ENCODE measurements at regions not wholly inside any gene's neighbourhood (a gene's known extent, or its start where the extent isn't known, plus 50 kb on each side); places are given as distances from the start of the nearest gene placed in this dataset.

GRCh38 chr7:115088893-115089292 is 167.0 kb downstream of the MDFIC start (continued):
- TF ChIP-seq CUX1 (IDR thresholded peaks at IDR 0.05; ENCODE audit: insufficient replicate concordance, low read depth, low read length) (no peak), RUNX3 (IDR thresholded peaks at IDR 0.05; ENCODE audit: low read length) (no peak)

- no peaks in the 10 kb centered on the region for H3K9me3 ChIP-seq (replicated peaks; ENCODE audit: control insufficient read depth, insufficient read depth, low read length)
- RAD21 ChIA-PET (ENCODE audit: unreplicated experiment) = no interaction called here
- no peak overlapping the region for H3K27ac ChIP-seq (ENCODE audit: control insufficient read depth, insufficient read depth)
- H4K20me1 ChIP-seq (ENCODE audit: control insufficient read depth, insufficient read depth) = no peaks in the 10 kb centered on the region
- 47% methylated on average over 2 of the region's 2 CpGs for WGBS (ENCODE audit: insufficient coverage, insufficient replicate concordance, low lambda C conversion rate, missing lambda C conversion rate)
- in situ Hi-C loops (cut with MboI) = no loop called here
- H2AFZ ChIP-seq (ENCODE audit: control insufficient read depth, low read depth, low read length) = no peak overlapping the region
- H3K36me3 ChIP-seq (ENCODE audit: control insufficient read depth in 2 of 2, insufficient read depth in 2 of 2, low read length in 1 of 2) = no peaks in the 10 kb centered on the region
- no peak for FAIRE-seq
- H3K4me1 ChIP-seq (ENCODE audit: control insufficient read depth, insufficient read depth, low read length) = no peaks in the 10 kb centered on the region
- no peaks in the 10 kb centered on the region for H3K27me3 ChIP-seq (replicated peaks in 1 of 2; ENCODE audit: control insufficient read depth in 2 of 2, insufficient read depth in 2 of 2, low read length in 1 of 2)
- ATAC-seq = no peak
- H3K4me3 ChIP-seq = no peak overlapping the region
- H3K9ac ChIP-seq (ENCODE audit: control insufficient read depth, insufficient read depth, low read length) = no peak overlapping the region
- BruUV-seq (replicated peaks) = no TSS peak
- no peak overlapping the region for H3K4me2 ChIP-seq (ENCODE audit: control insufficient read depth, insufficient read depth)
- intact Hi-C loops (cut with micrococcal nuclease; ENCODE audit: unreplicated experiment) = no loop called here
- POLR2A ChIA-PET = no interaction called here
- CTCF ChIA-PET = interaction anchor here (1.0 to 2.2 kb wide), 4 partner anchors 10 to 1060 kb away, joined by 3 to 9 read pairs (median 4); no protein-coding TSS in a partner anchor
- DNase-seq (ENCODE audit: low read depth, low spot score) = no peak
- no peaks in the 10 kb centered on the region for H3K79me2 ChIP-seq (ENCODE audit: control insufficient read depth, insufficient read depth, low read length)
- SMC1A ChIA-PET (ENCODE audit: uncharacterized antibody, unreplicated experiment) = interaction anchor here (0.9 to 1.9 kb wide), 7 partner anchors 10 to 228 kb away, joined by 3 to 5 read pairs (median 3); no protein-coding TSS in a partner anchor
- no peak for TF ChIP-seq ZNF687 (IDR thresholded peaks at IDR 0.05)
- TF ChIP-seq SUZ12 (IDR thresholded peaks at IDR 0.05; ENCODE audit: unreplicated experiment) = no peak
- TF ChIP-seq MLLT1 (IDR thresholded peaks at IDR 0.05) = no peak
- TF ChIP-seq RUNX3 (IDR thresholded peaks at IDR 0.05; ENCODE audit: low read length) = no peak
- no peak for TF ChIP-seq IRF3 (IDR thresholded peaks at IDR 0.05)
Observed at GRCh38 chr7:115087437-115087836, 165.5 kb downstream of the MDFIC start.
